ENCODE measurements at regions not wholly inside any gene's neighbourhood (a gene's known extent, or its start where the extent isn't known, plus 50 kb on each side); places are given as distances from the start of the nearest gene placed in this dataset.

GRCh38 chr3:76826861-76827260 is 213.0 kb upstream of the ROBO2 start:
- Histone ChIP-seq H3K4me3 (no peak overlapping the region), H2AFZ (ENCODE audit: low read depth, low read length) (no peak overlapping the region), H3K27me3 (ENCODE audit: control insufficient read depth in 2 of 2, insufficient read depth in 2 of 2, low read length in 2 of 2) (no peaks in the 10 kb centered on the region), H3K4me2 (ENCODE audit: insufficient read depth, low read length) (no peak overlapping the region), H3K36me3 (ENCODE audit: control insufficient read depth, insufficient read depth, low read length) (no peaks in the 10 kb centered on the region), H3K9me3 (replicated peaks; ENCODE audit: control insufficient read depth, insufficient read depth, low read depth, low read length) (no peaks in the 10 kb centered on the region), H3K79me2 (ENCODE audit: control insufficient read depth, insufficient read depth, low read length) (no peaks in the 10 kb centered on the region), H3K27ac (ENCODE audit: extremely low read depth, low read depth, low read length) (no peak overlapping the region), H3K9me1 (ENCODE audit: control insufficient read depth, insufficient read depth, low read length) (no peaks in the 10 kb centered on the region), H3K9ac (ENCODE audit: insufficient read depth in 1 of 2, low read depth in 2 of 2, low read length in 2 of 2) (no peak overlapping the region), H4K20me1 (replicated peaks; ENCODE audit: control insufficient read depth, insufficient read depth, low read length) (no peaks in the 10 kb centered on the region), H3K4me1 (replicated peaks in 1 of 2; ENCODE audit: control insufficient read depth in 2 of 2, insufficient read depth in 2 of 2, low read length in 2 of 2) (no peaks in the 10 kb centered on the region)
- TF ChIP-seq ZKSCAN1 (IDR thresholded peaks at IDR 0.05; ENCODE audit: low read depth, low read length) (no peak), ID3 (CRISPR knock-in tag; IDR thresholded peaks at IDR 0.05) (no peak), ID3 (tag; IDR thresholded peaks at IDR 0.05) (no peak), ZNF583 (CRISPR knock-in tag; IDR thresholded peaks at IDR 0.05) (no peak)
- TF ChIP-seq, protein P1, sequence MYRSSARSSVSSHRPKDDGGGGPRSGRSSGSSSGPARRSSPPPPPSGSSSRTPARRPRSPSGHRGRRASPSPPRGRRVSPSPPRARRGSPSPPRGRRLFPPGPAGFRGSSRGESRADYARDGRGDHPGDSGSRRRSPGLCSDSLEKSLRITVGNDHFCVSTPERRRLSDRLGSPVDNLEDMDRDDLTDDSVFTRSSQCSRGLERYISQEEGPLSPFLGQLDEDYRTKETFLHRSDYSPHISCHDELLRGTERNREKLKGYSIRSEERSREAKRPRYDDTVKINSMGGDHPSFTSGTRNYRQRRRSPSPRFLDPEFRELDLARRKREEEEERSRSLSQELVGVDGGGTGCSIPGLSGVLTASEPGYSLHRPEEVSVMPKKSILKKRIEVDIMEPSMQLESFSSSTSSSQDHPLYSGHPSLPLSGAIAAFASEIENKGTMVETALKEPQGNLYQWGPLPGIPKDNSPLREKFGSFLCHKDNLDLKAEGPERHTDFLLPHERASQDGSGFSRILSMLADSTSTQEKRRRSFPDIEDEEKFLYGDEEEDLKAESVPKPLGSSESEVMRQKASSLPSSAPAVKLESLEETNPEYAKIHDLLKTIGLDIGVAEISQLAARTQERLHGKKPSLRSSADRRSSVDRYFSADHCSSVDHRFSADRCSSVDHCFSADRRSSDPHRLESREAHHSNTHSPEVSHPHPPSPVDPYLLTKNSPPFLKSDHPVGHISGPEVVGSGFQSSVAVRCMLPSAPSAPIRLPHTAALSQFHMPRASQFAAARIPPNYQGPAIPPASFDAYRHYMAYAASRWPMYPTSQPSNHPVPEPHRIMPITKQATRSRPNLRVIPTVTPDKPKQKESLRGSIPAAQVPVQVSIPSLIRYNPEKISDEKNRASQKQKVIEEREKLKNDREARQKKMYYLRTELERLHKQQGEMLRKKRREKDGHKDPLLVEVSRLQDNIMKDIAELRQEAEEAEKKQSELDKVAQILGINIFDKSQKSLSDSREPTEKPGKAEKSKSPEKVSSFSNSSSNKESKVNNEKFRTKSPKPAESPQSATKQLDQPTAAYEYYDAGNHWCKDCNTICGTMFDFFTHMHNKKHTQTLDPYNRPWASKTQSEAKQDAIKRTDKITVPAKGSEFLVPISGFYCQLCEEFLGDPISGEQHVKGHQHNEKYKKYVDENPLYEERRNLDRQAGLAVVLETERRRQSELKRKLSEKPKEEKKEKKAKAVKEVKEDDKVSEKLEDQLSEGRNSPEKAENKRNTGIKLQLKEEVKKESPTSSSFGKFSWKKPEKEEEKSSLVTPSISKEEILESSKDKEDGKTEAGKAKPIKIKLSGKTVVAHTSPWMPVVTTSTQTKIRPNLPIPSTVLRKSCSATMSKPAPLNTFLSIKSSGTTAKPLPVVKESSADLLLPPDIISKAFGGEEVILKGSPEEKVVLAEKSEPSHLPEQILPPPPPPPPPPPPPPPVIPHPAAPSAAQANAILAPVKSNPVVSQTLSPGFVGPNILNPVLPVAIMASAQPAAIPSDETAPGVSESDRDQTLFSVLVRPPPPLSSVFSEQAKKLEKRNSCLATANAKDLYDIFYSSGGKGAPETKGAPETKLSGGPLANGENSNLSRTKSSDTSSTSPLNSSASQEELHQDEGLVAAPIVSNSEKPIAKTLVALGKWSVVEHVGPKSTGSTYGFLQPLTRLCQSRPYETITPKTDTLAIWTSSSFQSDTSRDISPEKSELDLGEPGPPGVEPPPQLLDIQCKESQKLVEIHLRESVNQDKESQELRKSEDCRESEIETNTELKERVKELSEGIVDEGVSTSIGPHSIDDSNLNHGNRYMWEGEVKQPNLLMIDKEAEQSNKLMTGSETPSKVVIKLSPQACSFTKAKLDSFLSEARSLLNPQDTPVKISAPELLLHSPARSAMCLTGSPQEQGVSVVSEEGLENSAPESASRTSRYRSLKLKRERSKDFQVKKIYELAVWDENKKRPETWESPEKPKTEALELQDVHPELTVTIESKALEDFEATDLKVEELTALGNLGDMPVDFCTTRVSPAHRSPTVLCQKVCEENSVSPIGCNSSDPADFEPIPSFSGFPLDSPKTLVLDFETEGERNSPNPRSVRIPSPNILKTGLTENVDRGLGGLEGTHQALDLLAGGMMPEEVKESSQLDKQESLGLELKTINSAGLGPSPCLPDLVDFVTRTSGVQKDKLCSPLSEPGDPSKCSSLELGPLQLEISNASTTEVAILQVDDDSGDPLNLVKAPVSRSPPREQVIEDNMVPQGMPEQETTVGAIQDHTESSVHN (IDR thresholded peaks at IDR 0.05; ENCODE audit: borderline replicate concordance in 1 of 2, low read depth in 1 of 2) = no peak
- FAIRE-seq (no peak), ATAC-seq (no peak), DNase-seq (ENCODE audit: extremely low read depth in 1 of 4, low spot score in 3 of 4) (no peak)
- CTCF ChIA-PET (ENCODE audit: low intra/inter-chr PET ratio) = no interaction called here
- in situ Hi-C loops (cut with MboI) = no loop called here
- POLR2A ChIA-PET = no interaction called here
- WGBS (ENCODE audit: insufficient coverage, low coverage, missing lambda C conversion rate) = 3% methylated on average over 5 of the region's 5 CpGs
- intact Hi-C loops (cut with micrococcal nuclease) = no loop called here
- no TSS peak for BruUV-seq (replicated peaks)

Data from K562 (cell line).